PC-9 (cell line): ENCODE measurements at regions not wholly inside any gene's neighbourhood (a gene's known extent, or its start where the extent isn't known, plus 50 kb on each side); places are given as distances from the start of the nearest gene placed in this dataset.

Source experiments
- BruUV-seq: library from RNA; stranded (reverse); fragments of 400-500 nt; replicated peaks from 2 replicates; lab custom pipeline; 2021; lab: Mats Ljungman, UMichigan
- CTCF ChIA-PET: fragments of 300-600 bp; sonication (Branson Sonifier 250); formaldehyde crosslinking; loops from one replicate; lab custom pipeline; 2022; ENCODE audit warnings: antibody characterized with exemption; lab: Charles Lee
- POLR2A ChIA-PET: fragments of 300-600 bp; sonication (Branson Sonifier 250); formaldehyde crosslinking; loops from one replicate; lab custom pipeline; 2022; ENCODE audit warnings: antibody characterized with exemption; ENCODE audit not compliant: unreplicated experiment; lab: Charles Lee
- DNase-seq, 2 experiments: peaks; one replicate each; pipeline versions ENCODE4 v3.0.0 to v3.0.0-alpha.2; 2015 to 2022; ENCODE audit warnings: mixed read lengths in 1 of 2
- H2AFZ ChIP-seq: fragments of 200-600 bp; sonication (generic); 2 replicates; pipeline ENCODE4 v1.8.1; 2017; ENCODE audit warnings: antibody characterized with exemption
- H3F3A ChIP-seq: fragments of 200-600 bp; sonication (generic); 2 replicates; pipeline ENCODE4 v1.8.1; 2017; ENCODE audit warnings: antibody characterized with exemption, mild to moderate bottlenecking, low read depth; ENCODE audit not compliant: insufficient read depth
- H3K27ac ChIP-seq: fragments of 200-600 bp; sonication (generic); 2 replicates; pipeline ENCODE4 v1.6.1; 2016; ENCODE audit warnings: mixed run types
- H3K27me3 ChIP-seq: fragments of 200-600 bp; sonication (generic); 2 replicates; pipeline ENCODE4 v1.6.1; 2016; ENCODE audit warnings: low read depth, mixed run types; ENCODE audit not compliant: insufficient read depth
- H3K36me3 ChIP-seq: fragments of 200-600 bp; sonication (generic); 2 replicates; pipeline ENCODE4 v1.6.1; 2016; ENCODE audit warnings: low read depth, mixed run types
- H3K4me1 ChIP-seq: fragments of 200-600 bp; sonication (generic); replicated peaks from 2 replicates; pipeline ENCODE4 v1.6.1; 2016; ENCODE audit warnings: mixed run types; ENCODE audit not compliant: insufficient read depth
- H3K4me2 ChIP-seq: fragments of 200-600 bp; sonication (generic); 2 replicates; pipeline ENCODE4 v1.6.1; 2017; ENCODE audit warnings: mixed run types
- H3K4me3 ChIP-seq: fragments of 200-600 bp; sonication (generic); 2 replicates; pipeline ENCODE4 v1.6.1; 2016; ENCODE audit warnings: mixed run types
- H3K79me2 ChIP-seq: fragments of 200-600 bp; sonication (generic); 2 replicates; pipeline ENCODE4 v1.6.1; 2017; ENCODE audit warnings: low read depth, mixed run types
- H3K9me2 ChIP-seq: fragments of 200-600 bp; sonication (generic); 2 replicates; pipeline ENCODE4 v1.8.1; 2017; ENCODE audit warnings: mild to moderate bottlenecking; ENCODE audit not compliant: insufficient read depth
- H3K9me3 ChIP-seq: fragments of 200-600 bp; sonication (generic); 2 replicates; pipeline ENCODE4 v1.8.1; 2016; ENCODE audit warnings: low read depth; ENCODE audit not compliant: insufficient read depth
- H4K20me1 ChIP-seq: fragments of 200-600 bp; sonication (generic); 2 replicates; pipeline ENCODE4 v1.8.1; 2017; ENCODE audit not compliant: insufficient read depth
- CTCF ChIP-seq: fragments of 200-600 bp; sonication (generic); conservative IDR thresholded peaks from 2 replicates; pipeline ENCODE4 v1.6.1; 2017; ENCODE audit warnings: mixed run types, antibody characterized with exemption, mild to moderate bottlenecking, moderate library complexity
- EZH2 ChIP-seq: fragments of 200-600 bp; sonication (generic); IDR thresholded peaks from 2 replicates; pipeline ENCODE4 v1.8.0; 2017; ENCODE audit warnings: antibody characterized with exemption, low read depth
- intact Hi-C: fragments of 100-400 bp; cut with micrococcal nuclease; formaldehyde crosslinking; loops from one replicate; pipeline ENCODE4 v1.10.0; 2022; ENCODE audit not compliant: unreplicated experiment

- H3K4me2 ChIP-seq, result no peak overlapping the region
- ChIA-PET POLR2A (no interaction called here), CTCF (no interaction called here)
- no peaks in the 10 kb centered on the region for H4K20me1 ChIP-seq
- no peaks in the 10 kb centered on the region for H3K9me3 ChIP-seq
- no TSS peak for BruUV-seq
- intact Hi-C loops, result no loop called here
- no peak overlapping the region for H2AFZ ChIP-seq
- no peak overlapping the region for H3K27ac ChIP-seq
- H3K27me3 ChIP-seq, result no peaks in the 10 kb centered on the region
- no peaks in the 10 kb centered on the region for H3F3A ChIP-seq
- no peak overlapping the region for H3K4me3 ChIP-seq
- no peaks in the 10 kb centered on the region for H3K4me1 ChIP-seq
- TF ChIP-seq EZH2 (no peak), CTCF (no peak)
- H3K79me2 ChIP-seq, result no peaks in the 10 kb centered on the region
- no peaks in the 10 kb centered on the region for H3K9me2 ChIP-seq
- no peaks in the 10 kb centered on the region for H3K36me3 ChIP-seq
- DNase-seq, result no peak
Measured at GRCh38 chr9:12973710-12974109, 198.9 kb downstream of the LURAP1L start.

- no TSS peak for BruUV-seq
- no peak for DNase-seq
- ChIA-PET CTCF (no interaction called here), POLR2A (no interaction called here)
- no peaks in the 10 kb centered on the region for H3F3A ChIP-seq
- intact Hi-C loops, result no loop called here
- no peaks in the 10 kb centered on the region for H3K9me2 ChIP-seq
- no peak overlapping the region for H2AFZ ChIP-seq
- H3K27me3 ChIP-seq, result no peaks in the 10 kb centered on the region
- no peak overlapping the region for H3K4me3 ChIP-seq
- H3K27ac ChIP-seq, result no peak overlapping the region
- no peaks in the 10 kb centered on the region for H3K4me1 ChIP-seq
- H3K4me2 ChIP-seq, result no peak overlapping the region
- H3K79me2 ChIP-seq, result no peaks in the 10 kb centered on the region
- H3K9me3 ChIP-seq, result no peaks in the 10 kb centered on the region
- no peaks in the 10 kb centered on the region for H4K20me1 ChIP-seq
- TF ChIP-seq CTCF (no peak), EZH2 (no peak)
- no peaks in the 10 kb centered on the region for H3K36me3 ChIP-seq
Measured at GRCh38 chr9:12974671-12975070, 199.9 kb downstream of the LURAP1L start.

DNA sequence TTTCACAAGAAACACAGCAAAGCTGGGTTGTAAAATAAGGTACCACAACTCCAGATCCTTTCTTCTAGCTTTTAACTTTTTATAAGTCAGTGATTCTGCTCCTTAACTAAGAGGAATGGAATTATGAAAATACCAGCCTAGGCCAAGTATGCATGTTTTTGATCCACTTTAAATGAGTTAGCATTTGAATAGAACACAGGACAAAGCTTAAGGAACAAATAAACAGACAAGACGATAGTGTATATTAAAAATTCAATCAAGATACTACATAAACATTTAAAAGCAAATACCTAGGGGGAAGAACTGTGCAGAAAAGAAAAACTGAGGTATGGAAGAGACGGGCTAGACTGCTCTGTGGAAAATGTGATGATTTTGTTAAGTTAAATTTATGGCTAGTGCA lies 200.7 kb downstream of the LURAP1L start:
- Histone ChIP-seq H3K27ac (no peak overlapping the region), H3F3A (no peaks in the 10 kb centered on the region), H3K9me3 (no peaks in the 10 kb centered on the region), H3K4me2 (no peak overlapping the region), H3K79me2 (no peaks in the 10 kb centered on the region), H2AFZ (no peak overlapping the region), H3K9me2 (no peaks in the 10 kb centered on the region), H3K4me3 (no peak overlapping the region), H3K27me3 (no peaks in the 10 kb centered on the region), H3K4me1 (no peaks in the 10 kb centered on the region), H3K36me3 (no peaks in the 10 kb centered on the region), H4K20me1 (no peaks in the 10 kb centered on the region)
- BruUV-seq, result no TSS peak
- no peak for DNase-seq
- POLR2A ChIA-PET, result no interaction called here
- CTCF ChIA-PET, result no interaction called here
- intact Hi-C loops, result no loop called here
- no peak for TF ChIP-seq CTCF
- TF ChIP-seq EZH2, result no peak
